ENCODE measurements at regions not wholly inside any gene's neighbourhood (a gene's known extent, or its start where the extent isn't known, plus 50 kb on each side); places are given as distances from the start of the nearest gene placed in this dataset.

DNA sequence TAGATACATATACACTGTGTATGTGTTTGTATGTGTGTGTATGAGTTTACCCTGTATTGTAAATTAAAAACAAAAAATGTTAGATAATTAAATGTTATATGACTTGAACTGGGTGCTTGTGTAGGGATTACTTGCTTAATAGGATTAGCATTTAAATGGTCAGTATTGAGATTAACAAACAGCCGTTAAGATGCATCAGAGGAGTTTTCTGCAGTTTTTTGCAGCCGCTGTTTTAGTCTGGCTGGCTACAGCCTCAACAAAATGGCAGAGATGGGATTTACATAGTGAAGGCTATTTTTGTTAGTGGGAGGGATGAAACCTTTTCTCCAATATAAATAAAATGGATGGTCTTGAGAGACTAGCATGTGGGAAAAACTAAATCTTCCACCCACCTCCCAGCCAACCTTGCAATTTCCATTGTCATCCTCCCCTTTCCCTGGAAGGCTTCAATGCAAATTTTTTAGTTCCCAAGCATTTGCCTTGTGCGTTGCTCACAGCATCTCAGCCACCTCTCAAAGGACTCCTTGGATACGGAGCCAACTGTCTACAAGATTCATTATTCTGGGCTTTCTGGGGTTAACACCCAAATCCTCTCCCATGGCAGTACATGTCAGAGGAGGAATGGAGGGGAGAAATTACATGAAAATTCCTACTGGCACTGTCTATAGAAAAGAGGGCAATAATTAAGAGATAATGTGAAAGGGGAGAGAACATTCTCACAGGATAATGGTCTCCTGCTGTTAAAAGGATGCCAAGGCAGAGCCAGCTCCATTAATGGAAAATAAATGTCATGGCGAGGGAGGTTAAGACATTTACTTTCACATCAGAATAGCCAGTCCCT is 351.9 kb downstream of the CDH2 start:
- Histone ChIP-seq H2AFZ (ENCODE audit: insufficient read depth, low read depth, low read length, poor library complexity, severe bottlenecking) (no peak overlapping the region), H3K4me2 (replicated peaks; ENCODE audit: extremely low read depth, low read length, poor library complexity, severe bottlenecking) (no peak overlapping the region), H3K4me3 (replicated peaks in 1 of 3; ENCODE audit: low read depth in 2 of 3, low read length in 3 of 3) (no peak overlapping the region), H3K9me3 (replicated peaks in 1 of 2; ENCODE audit: control insufficient read depth in 1 of 2, insufficient read depth in 1 of 2, low read length in 2 of 2) (peaks cover 4 to 6% of the 10 kb centered on the region in 2 donors), H4K20me1 (ENCODE audit: insufficient read depth, low read length) (no peaks in the 10 kb centered on the region), H3K79me2 (ENCODE audit: insufficient read depth, low read length) (no peaks in the 10 kb centered on the region), H3K36me3 (replicated peaks in 1 of 2; ENCODE audit: control insufficient read depth in 1 of 2, insufficient read depth in 2 of 2, low read length in 2 of 2) (no peaks in the 10 kb centered on the region), H3K4me1 (ENCODE audit: control insufficient read depth in 1 of 2, insufficient read depth in 2 of 2, low read length in 2 of 2) (no peaks in the 10 kb centered on the region), H3K27me3 (ENCODE audit: control insufficient read depth in 2 of 2, insufficient read depth in 2 of 2, low read length in 2 of 2) (no peaks in the 10 kb centered on the region), H3K9ac (ENCODE audit: insufficient read depth, low read length, poor library complexity, severe bottlenecking) (no peak overlapping the region), H3K27ac (ENCODE audit: low read depth in 1 of 2, low read length in 2 of 2) (no peak overlapping the region)
- no peak for DNase-seq
- no CpG with 5 or more reads among the region's 5 CpGs for WGBS (ENCODE audit: insufficient coverage)
- H3K36me3 Mint-ChIP-seq = no peaks in the 10 kb centered on the region
- peaks cover 2 to 18% (median 7%) of the 10 kb centered on the region in 7 donors for H3K9me3 Mint-ChIP-seq
- H3K27me3 Mint-ChIP-seq (ENCODE audit: low read depth in 3 of 3) = no peaks in the 10 kb centered on the region
- H3K4me3 Mint-ChIP-seq = no peak overlapping the region
- TF ChIP-seq, protein P1, sequence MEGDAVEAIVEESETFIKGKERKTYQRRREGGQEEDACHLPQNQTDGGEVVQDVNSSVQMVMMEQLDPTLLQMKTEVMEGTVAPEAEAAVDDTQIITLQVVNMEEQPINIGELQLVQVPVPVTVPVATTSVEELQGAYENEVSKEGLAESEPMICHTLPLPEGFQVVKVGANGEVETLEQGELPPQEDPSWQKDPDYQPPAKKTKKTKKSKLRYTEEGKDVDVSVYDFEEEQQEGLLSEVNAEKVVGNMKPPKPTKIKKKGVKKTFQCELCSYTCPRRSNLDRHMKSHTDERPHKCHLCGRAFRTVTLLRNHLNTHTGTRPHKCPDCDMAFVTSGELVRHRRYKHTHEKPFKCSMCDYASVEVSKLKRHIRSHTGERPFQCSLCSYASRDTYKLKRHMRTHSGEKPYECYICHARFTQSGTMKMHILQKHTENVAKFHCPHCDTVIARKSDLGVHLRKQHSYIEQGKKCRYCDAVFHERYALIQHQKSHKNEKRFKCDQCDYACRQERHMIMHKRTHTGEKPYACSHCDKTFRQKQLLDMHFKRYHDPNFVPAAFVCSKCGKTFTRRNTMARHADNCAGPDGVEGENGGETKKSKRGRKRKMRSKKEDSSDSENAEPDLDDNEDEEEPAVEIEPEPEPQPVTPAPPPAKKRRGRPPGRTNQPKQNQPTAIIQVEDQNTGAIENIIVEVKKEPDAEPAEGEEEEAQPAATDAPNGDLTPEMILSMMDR (IDR thresholded peaks at IDR 0.05) = no peak
- peak overlapping the region in 1 of 7 donors; percentile 49 for H3K27ac Mint-ChIP-seq
- intact Hi-C loops (cut with micrococcal nuclease) = no loop called here
- no peaks in the 10 kb centered on the region for H3K4me1 Mint-ChIP-seq

DNA sequence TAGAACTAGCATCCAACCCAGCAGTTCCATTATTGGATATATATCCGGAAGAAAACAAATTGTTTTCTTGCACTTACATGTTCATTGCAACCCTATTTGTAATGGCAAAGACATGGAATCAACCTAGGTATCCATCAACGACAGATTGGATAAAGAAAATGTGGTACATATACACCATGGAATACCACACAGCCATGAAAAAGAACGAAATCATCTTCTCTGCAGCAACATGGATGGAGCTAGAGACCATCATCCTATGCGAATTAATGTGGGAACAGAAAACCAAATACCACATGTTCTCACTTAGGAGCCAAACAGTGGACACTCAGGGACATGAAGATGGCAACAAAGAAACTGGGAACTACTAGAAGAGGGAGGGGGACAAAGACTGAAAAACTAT is 352.7 kb downstream of the CDH2 start:
- H3K79me2 ChIP-seq (ENCODE audit: insufficient read depth, low read length) = no peaks in the 10 kb centered on the region
- TF ChIP-seq, protein P1 (IDR thresholded peaks at IDR 0.05) = no peak
- WGBS (ENCODE audit: insufficient coverage) = 100% methylated on average over 1 of the region's 4 CpGs
- H3K36me3 Mint-ChIP-seq = no peaks in the 10 kb centered on the region
- no peaks in the 10 kb centered on the region for H3K4me1 ChIP-seq (ENCODE audit: control insufficient read depth in 1 of 2, insufficient read depth in 2 of 2, low read length in 2 of 2)
- DNase-seq = no peak
- no peak overlapping the region for H2AFZ ChIP-seq (ENCODE audit: insufficient read depth, low read depth, low read length, poor library complexity, severe bottlenecking)
- no peaks in the 10 kb centered on the region for H4K20me1 ChIP-seq (ENCODE audit: insufficient read depth, low read length)
- H3K36me3 ChIP-seq (replicated peaks in 1 of 2; ENCODE audit: control insufficient read depth in 1 of 2, insufficient read depth in 2 of 2, low read length in 2 of 2) = no peaks in the 10 kb centered on the region
- no peak overlapping the region for H3K27ac ChIP-seq (ENCODE audit: low read depth in 1 of 2, low read length in 2 of 2)
- intact Hi-C loops (cut with micrococcal nuclease) = no loop called here
- H3K27me3 ChIP-seq (ENCODE audit: control insufficient read depth in 2 of 2, insufficient read depth in 2 of 2, low read length in 2 of 2) = no peaks in the 10 kb centered on the region
- H3K27me3 Mint-ChIP-seq (ENCODE audit: low read depth in 3 of 3) = no peaks in the 10 kb centered on the region
- H3K27ac Mint-ChIP-seq = no peak overlapping the region
- peaks cover 0 to 13% (median 5%) of the 10 kb centered on the region in 7 donors for H3K9me3 Mint-ChIP-seq
- H3K4me3 Mint-ChIP-seq = no peak overlapping the region
- H3K9ac ChIP-seq (ENCODE audit: insufficient read depth, low read length, poor library complexity, severe bottlenecking) = no peak overlapping the region
- no peak overlapping the region for H3K4me3 ChIP-seq (replicated peaks in 1 of 3; ENCODE audit: low read depth in 2 of 3, low read length in 3 of 3)
- no peaks in the 10 kb centered on the region for H3K4me1 Mint-ChIP-seq
- no peak overlapping the region for H3K4me2 ChIP-seq (replicated peaks; ENCODE audit: extremely low read depth, low read length, poor library complexity, severe bottlenecking)
- H3K9me3 ChIP-seq (replicated peaks in 1 of 2; ENCODE audit: control insufficient read depth in 1 of 2, insufficient read depth in 1 of 2, low read length in 2 of 2) = peaks cover 4% of the 10 kb centered on the region in 2 donors
